Transverse colon (tissue), 4 donors: ENCODE measurements at regions not wholly inside any gene's neighbourhood (a gene's known extent, or its start where the extent isn't known, plus 50 kb on each side); places are given as distances from the start of the nearest gene placed in this dataset.

Source experiments
- CTCF ChIP-seq, 5 experiments: fragments of 200-600 bp in 3 of 5; fragments of 450-650 bp in 2 of 5; sonication (generic) in 3 of 5; IDR thresholded peaks; 1 replicate in 2 of 5; 2 replicates in 3 of 5; pipeline ENCODE4 v1.5.1; 2016 to 2017; ENCODE audit warnings: antibody characterized with exemption in 5 of 5, inconsistent platforms in 3 of 5, mild to moderate bottlenecking in 2 of 5, moderate library complexity in 1 of 5
- EP300 ChIP-seq: sonication (generic); formaldehyde crosslinking; IDR thresholded peaks from one replicate; pipeline ENCODE4 v1.6.1; 2017; ENCODE audit warnings: antibody characterized with exemption, low read depth
- POLR2A ChIP-seq: fragments of 450-650 bp; IDR thresholded peaks from one replicate; pipeline ENCODE4 v1.6.1; 2016; ENCODE audit warnings: antibody characterized with exemption, mild to moderate bottlenecking, moderate library complexity
- POLR2AphosphoS5 ChIP-seq, 3 donors: sonication (generic); formaldehyde crosslinking; IDR thresholded peaks; one replicate each; pipeline ENCODE4 v1.6.1; 2016; ENCODE audit warnings: antibody characterized with exemption in 3 of 3

- no peak for TF ChIP-seq POLR2AphosphoS5 (IDR thresholded peaks at IDR 0.05)
- TF ChIP-seq POLR2A: no peak
- no peak for TF ChIP-seq CTCF (IDR thresholded peaks at IDR 0.05)
- TF ChIP-seq EP300: no peak
Observed at GRCh38 chr4:140809676-140810075, 53.5 kb upstream of the TBC1D9 start.
